Adrenal gland (tissue), 5 donors: ENCODE measurements at regions not wholly inside any gene's neighbourhood (a gene's known extent, or its start where the extent isn't known, plus 50 kb on each side); places are given as distances from the start of the nearest gene placed in this dataset.

Experiments used
- CTCF ChIP-seq, 6 experiments: fragments of 450-650 bp in 4 of 6; fragments of 200-600 bp in 2 of 6; sonication (generic) in 1 of 6; IDR thresholded peaks; 1 replicate in 5 of 6; 2 replicates in 1 of 6; pipeline versions ENCODE4 v1.5.1 to v1.8.0; 2016 to 2021; ENCODE audit warnings: antibody characterized with exemption in 6 of 6, mild to moderate bottlenecking in 2 of 6, moderate library complexity in 1 of 6
- POLR2A ChIP-seq, 2 donors: fragments of 450-650 bp; IDR thresholded peaks; one replicate each; pipeline ENCODE4 v1.6.1; 2017; ENCODE audit warnings: antibody characterized with exemption in 2 of 2, mild to moderate bottlenecking in 2 of 2, moderate library complexity in 1 of 2
- donor health status: DM: no; HTN: no; CAD: no.

- no peak for TF ChIP-seq CTCF (IDR thresholded peaks at IDR 0.05)
- TF ChIP-seq POLR2A (IDR thresholded peaks at IDR 0.05), result no peak
These were observed 60.8 kb upstream of the TMPRSS2 start for GRCh38 chr21:41568606-41569385.
